NCI-H345 (cell line): ENCODE measurements at regions not wholly inside any gene's neighbourhood (a gene's known extent, or its start where the extent isn't known, plus 50 kb on each side); places are given as distances from the start of the nearest gene placed in this dataset.

Experiments used
- DNase-seq: peaks from one replicate; lab custom pipeline; 2025; lab: John Stamatoyannopoulos, UW

DNA sequence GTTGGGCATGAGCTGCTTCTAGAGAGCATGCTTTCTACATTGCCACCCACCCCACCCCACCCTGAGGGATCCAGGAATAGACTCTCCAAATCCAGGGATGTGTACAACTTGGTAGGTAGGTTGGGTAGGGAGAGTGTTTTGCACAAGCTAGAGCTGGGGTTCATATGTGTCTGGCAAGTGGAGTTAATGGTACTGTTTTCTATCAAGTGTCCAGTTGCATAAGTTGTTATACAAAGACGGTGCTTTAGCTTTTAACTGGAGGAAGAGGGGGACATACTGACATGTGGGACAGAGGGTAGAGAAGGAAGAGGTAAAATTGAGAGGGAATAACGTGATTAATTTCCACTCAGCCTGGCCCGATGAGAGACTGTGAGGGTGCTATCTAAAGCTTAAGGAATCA, 51.0 kb upstream of the TNC start:
- no peak for DNase-seq

DNA sequence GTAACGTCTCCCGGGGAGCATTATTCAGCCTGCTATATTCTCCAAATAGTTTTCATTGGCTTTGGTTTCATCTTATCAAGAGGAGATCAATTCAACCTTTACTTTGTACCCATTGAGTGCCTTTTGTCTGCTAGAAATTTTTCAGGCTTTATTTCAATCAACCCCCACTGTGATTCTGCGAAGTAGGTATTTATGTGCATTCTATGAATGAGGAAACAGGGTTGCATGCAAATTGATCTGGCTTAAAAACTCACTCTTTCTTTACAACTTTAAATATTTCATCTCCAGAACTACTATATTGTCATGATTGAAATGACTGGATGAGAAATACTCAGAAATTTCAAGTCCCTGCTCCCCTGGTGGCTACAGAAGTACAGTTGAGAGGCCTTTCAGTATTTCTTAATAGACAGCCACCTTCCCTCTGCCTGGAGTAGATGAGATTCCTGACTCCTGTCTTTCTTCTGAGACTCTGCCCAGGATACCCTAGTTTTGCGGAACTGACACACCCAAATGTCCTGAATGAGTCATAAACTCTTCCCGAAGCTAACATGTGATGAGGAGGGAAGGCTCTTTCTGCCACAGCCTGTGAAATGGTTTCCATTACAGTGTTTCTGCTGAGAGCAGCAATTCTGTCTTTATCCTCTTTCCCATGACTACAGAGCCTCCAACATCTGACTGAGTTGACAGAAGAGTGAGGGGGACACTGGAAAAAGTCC, 52.6 kb upstream of the TNC start:
- DNase-seq = no peak

DNA sequence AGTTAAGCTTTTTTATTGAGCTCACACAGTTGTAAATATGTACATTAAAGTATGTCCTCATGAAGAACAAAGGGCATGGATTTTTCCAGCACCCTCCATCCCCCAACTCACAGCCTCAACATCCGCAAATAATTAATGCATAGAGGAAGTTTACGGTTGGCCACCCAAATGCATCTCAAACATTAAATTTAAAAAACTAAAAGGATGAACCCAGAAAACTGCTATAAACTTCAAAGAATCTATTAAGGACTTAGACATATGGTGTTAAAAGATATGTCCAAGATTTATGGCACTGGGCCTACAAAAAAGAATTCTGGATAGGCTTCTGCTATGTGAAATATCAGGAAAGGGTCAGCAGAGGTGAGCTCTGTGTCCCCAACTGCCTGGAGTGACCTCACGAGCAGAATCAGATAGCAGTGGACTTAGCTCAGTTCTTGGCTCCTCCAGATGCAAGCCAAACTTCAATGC, 54.0 kb upstream of the TNC start:
- DNase-seq = no peak

DNA sequence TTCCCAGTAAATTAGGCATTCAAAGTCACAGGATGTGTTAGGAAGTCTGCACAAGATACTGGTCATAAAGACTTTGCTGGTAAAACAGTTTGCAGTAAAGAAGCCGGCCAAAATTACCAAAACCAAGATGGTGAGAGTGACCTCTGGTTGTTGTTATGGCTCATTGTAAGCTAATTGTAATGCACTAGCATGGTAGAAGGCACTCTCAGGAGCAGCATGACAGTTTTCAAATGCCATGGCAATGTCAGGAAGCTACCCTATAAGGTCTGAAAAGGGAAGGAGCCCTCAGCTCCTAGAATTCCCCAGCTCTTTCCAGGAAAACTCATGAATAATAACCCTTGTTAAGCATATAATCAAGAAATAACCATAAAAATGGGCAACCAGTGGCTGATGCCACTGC, 64.3 kb upstream of the TNC start:
- no peak for DNase-seq

DNA sequence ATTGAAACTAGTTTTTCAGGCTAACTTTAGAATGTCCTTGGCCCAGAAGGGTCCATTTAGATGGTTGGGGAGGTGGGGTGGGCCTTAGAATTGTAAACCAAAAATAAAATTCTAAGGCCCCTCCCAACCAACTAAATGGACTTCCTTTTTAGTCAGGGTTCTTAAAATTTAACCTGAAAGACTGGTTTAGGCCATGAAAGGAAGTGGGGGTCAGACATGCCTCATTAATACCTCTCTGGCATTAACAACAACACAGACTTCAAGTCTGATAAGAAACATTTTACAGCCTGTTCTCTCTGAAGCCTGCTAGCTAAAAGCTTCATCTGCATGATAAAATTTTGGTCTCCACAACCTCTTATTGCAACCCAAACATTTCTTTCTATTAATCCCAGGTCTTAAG, 65.5 kb upstream of the TNC start:
- DNase-seq = no peak

DNA sequence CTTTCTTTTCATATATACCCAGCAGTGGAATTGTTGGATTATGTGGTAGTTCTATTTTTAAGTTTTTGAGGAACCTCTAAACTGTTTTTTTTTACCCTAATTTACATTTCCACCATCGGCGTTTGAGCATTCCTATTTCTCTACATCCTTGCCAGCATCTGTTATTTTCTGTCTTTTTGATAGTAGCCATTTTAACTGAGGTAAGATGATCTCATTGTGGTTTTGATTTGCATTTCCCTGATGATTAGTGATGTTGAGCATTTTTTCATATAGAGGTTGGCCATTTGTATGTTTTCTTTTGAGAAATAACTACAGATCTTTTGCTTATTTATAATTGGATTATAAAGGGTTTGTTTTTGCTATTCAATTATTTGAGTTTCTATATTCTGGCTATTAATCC, 71.7 kb upstream of the TNC start:
- DNase-seq = no peak

DNA sequence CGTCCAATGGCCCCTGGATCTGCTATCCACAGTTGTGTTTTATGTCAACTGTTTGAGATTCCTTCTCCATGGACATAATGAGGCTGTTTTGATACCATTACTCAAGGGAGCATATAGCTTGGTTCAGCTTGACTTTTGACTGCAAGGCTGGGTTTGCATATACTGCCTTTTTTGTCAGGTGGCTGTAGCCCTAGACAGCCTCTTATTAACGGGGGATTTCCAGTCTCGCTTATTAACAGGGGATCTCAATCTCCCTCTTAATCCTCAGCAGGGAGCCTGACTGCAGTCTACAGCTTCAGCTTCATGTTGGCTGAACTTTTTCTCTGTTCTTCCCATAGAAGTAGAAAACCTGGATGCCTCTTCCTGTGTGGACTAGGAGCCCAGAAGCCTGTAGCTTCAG, 73.7 kb upstream of the TNC start:
- DNase-seq = no peak

DNA sequence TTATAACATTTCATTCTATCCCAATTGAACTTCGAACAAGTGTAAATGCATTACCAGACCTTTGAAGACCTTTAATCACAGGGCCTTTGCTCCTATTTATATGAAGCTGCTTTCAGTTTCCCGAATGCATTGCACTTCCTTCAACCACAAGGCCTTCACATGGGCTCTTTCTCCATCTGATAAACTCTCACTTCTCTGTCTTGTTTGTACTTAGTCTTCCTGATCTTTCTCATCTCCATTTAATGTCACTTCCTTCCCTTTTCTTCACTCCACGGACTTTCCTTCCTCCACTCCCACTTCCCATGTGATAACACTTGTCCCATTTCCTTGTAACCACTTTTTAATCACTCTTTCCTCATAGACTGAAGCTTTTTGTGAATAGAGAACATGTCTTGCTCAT, 74.3 kb upstream of the TNC start:
- DNase-seq = no peak

DNA sequence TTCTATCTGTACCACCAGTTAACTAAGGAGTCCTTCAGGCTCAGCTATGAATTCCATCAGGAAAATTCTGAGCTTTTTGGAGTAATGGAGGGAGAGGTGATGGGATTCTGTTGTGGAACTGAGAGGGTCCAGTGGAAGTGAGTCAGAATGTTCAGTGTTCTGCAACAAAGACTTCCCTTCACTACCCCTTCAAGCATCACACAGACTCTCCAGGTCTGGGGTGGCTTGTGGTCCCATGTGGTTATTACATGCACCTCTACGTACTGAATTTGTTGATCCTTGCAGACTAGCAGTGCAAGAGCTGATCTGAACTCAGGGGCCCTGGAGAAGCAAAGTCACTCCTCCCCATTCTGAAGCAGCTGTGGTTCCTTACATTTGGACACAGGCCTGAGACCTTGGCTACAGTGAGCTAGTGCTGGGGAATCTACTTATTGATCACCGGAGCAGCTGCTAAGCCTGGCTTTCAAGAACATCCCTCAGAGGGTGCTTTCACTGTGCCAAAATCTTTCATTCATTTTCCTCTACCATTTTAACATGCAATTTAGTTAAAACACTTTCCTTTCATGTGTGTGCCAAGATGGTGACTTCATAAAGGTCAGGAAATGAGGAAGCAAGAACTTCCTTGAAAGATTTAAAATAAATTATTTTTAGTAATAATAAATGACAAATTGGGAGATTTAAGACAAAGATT, 75.0 kb upstream of the TNC start:
- no peak for DNase-seq

DNA sequence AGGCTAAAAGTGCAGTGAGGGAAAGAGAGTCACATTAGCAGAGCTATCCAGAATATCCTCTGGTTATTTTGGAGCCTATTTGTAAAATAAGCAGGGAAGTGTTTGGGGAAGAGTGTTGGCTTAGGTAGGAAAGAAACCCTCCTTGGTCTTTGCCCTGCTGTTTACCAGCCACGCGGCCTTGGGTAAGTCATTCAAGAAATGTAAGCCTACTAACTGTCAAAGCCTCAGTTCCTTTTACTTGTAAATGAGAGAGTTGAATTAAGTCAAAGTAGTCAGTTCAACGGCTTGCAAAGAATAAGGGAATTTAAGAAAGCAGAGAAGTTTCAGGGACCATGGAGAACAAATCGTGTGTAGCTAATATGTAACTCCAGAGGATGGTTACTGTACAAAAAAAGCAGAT, 75.8 kb upstream of the TNC start:
- DNase-seq = no peak

DNA sequence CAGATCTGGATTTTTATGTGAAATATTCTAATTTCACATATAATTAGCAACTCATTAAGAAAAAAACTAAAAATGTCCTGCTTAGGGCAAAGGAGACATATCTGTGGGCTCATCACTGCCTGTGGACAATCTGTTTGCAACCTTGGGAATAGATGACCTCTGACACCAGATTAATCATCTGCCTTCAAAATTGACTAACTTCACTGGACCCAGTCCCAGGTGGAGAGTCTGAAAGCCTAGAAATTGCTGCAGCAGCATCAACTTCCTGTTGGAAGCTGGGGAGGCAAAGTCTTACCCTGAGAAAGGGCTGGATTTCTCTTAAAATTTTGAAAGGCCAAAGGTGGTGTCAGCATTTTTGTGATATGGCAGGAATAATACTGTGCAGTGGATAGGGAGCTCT, 76.3 kb upstream of the TNC start:
- DNase-seq = no peak

DNA sequence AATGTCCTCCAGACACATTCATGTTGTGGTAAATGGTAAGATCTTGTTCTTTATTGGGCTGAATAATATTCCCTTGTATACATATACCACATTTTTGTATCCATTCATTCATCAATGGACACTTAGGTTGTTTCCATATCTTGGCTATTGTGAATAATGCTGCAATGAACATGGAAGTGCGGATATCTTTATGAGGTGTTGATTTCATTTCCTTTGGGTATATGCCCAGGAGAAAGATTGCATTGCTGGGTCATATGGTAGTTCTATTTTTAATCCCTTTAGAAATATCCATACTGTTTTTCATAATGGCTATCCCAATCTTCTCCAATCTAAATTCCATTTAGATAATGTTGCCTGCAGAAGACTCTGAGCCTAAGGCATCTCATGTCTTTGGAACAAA, 78.0 kb upstream of the TNC start:
- no peak for DNase-seq

DNA sequence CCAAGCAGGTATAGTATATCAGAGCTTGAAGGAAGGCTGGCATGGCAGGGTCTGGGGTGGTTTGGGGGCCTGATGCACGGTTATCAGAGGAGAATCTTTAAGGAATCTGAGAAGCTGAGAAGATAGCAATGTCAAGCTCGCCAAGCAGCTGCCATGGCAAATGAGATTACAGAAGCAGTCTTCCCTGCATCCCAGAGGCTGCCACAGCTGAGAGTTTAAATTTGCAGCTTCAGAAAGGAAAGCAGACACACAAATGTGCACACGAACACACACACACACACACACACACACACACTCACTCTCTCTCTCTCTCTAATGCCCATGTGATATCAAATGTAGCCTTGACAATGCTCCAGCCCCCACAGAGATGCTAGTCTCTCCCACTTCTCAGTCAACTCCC, 79.0 kb upstream of the TNC start:
- no peak for DNase-seq

DNA sequence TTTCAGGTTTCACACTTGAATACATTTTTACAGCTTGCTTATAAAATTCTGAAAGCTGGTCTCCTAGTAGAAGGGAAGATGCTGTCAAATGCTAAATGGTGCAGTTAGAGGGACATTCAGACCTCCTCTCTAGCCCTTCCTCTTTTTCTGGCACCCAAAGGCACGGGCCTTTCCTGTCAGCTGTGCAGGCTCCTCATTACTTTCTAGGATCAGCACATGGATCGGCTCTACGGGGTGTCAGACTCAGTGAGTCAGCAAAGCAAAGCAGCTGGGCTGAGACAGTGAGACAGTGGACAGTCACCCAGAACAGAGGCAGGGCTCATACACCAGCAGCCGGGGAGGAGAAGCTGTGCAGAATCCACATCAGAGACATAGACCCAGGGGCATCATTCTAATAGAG, 80.0 kb upstream of the TNC start:
- no peak for DNase-seq

DNA sequence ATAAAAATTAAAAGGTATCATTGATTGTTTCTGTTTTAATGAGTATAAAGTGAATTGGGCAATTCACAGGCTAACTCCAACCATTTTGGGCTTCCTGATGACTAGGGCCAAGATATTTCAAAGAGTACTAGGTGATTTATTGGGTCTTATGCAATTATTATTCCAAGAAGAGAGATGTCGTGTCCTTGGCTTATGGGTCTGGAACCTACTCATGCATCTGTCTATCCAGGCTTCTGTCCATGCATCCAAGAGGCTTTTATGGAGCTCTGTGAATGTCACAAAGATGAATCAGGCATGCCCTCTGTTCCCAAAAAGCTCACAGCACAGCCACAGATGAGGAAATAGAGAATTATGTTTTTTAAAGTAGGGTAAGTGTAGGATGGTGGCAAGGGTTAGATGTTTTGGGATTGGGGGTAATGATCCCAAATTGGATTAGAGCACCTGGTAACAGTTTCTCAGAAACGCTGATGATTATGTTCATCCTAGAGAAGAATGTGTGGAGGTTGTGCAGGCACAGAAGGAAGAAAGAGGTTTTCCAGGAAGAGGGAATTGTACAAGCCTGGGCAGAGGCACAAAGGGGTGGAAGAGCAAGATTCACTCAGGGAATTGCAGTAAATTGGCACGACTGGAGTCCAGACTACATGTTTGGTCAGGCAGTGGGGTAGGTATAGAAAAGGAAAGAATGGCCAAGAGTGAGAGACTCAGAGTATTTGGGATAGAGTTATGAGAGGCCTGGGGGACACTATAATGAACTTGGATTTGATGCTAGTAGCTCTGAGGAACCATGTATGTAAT, 83.0 kb upstream of the TNC start:
- DNase-seq = no peak

DNA sequence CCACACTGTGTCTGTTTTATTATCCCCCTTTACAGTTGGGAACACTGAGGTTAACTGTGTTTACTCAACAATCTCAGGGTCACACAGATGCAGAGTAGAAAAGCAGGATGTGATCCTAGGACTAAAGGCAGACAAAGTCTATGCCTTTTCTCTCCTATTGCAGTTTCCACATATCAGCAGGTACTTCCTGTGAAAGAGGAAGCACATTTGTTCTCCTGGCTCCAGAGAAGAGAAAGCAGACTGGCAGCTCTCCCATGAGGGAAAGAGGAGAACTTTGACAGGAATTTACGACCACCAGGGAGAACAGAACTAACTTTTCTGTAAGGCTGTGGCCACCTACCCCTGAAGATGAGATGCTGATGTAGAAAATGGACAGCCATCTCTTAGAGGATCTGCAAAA, 84.2 kb upstream of the TNC start:
- DNase-seq = no peak

DNA sequence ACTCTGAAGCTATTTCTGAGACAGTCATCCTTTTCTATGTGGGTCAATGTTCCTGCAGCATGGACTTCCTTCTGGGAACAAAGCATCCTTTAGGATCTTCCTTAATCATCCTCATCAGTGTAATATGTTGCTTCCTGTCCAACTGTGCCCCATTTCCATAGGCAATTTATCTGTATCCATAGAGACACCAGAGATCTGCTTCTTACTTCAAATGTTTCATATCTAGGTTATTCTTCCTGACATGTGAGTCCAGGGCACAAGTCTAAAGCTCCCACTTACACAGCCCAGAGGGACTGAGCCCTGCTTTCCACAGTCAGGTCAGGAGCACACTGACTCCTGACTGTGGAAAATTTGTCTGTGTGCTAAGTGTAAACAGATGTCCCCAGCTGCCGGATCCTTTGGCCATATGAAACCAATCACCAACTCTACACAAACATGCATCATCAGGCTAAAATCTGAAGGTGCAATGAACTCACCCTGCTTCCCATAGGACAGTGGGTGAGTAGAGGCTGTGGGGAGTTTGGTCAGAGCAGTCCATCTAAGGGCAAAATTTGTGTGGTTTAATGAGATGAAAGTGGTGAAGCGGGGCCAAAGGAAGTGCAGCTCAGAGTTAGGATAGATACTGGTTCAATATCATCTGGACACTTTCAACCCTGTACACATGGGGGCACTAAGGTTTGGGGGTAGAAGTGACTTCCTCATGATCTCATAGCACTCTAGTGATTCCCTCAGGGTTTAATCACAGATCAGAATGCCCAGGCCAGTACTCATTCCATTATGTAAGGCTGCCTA, 85.2 kb upstream of the TNC start:
- no peak for DNase-seq

DNA sequence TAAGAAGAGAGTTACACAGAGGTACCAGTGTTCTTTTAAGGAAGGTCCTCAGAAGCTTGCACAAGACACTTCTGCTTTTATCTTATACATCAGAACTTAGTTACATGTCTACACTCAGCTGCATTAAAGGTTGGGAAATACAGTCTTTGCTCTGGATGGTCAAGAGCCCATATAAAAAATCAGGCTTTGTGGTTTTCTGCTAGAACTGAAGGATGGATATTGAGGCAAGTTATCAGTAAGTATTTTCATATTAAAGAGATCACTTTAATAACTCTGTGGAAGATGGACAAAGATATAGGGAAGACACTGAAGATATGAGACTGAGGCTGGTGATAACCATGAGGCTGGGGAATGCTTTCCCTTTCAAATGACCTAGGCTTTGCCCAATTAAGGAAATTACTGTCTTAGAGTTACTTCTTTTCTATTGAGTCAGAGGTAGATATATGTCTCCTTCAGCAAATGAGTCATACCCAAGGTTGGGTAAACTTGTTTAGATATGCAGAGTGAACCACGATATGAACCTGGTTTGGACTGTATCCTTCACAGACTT, 87.0 kb upstream of the TNC start:
- DNase-seq = no peak

DNA sequence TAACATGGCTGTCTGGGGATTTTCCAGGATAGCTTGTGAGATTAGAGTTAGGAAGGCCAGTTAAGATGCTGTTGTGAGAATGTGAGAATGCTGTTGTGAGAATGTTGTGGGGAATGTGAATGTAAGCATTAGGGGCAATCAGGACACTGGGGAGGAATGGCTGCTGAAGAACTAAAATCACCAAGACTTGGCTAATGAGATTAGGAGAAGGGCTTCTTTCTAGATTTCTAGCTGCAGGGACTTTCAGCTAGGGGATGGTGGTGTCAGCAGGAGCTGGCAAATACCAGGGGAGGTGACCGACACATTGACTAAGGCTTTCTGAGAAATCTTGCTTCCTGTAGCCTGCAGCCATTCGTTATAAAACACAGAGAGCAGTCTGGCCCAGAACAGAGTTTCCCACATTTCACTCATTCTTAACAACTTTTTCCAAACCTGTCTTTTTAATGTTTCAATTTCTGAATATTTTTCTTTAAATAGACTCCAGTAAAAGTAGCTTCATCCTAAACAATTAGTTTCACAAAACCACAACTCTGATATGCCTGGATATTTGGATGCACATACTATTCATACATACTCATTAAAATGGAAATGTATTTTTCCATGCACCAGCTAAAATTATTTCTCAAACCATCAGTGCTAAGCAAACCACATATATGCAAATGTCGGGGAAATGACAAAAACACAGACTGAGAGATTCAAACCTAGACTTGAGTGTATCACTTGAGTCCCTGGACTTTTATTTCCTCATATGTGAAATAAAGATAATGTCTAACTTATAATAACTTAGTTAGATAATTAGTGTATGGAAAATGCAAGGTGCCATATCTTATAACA, 89.3 kb upstream of the TNC start:
- no peak for DNase-seq

DNA sequence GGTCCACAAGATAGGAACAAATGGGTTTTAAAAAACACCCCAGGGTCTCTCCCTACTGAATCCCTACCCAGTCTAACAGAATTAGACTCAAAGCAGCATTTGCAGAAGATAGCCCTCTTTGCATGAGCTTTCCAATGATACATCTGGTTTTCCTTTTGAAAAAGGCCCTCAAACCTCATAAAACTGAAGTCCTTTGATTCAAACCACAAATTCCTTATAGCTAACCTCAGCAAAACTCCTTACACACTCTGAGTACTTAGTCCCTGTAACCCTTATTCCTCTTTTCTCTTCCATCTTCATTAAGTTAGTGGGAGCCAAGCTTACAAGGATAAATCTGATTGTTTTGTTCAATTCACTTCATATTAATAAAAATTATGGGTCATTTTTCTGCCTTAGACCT, 90.5 kb upstream of the TNC start:
- DNase-seq = no peak
